Mesendoderm (in vitro differentiated cells): ENCODE measurements at regions not wholly inside any gene's neighbourhood (a gene's known extent, or its start where the extent isn't known, plus 50 kb on each side); places are given as distances from the start of the nearest gene placed in this dataset.
"Not testable (repeated sequence)": the region's sequence is repeated elsewhere in the genome, so short reads cannot be mapped to it uniquely, and the experiment has no call there.

ENCODE experiments used
- DNase-seq: peaks from one replicate; pipeline ENCODE4 v3.0.0; 2013
- H2AK5ac ChIP-seq: 2 replicates; pipeline ENCODE4 v1.6.1; 2013; ENCODE audit warnings: low read length, inconsistent platforms
- H2BK120ac ChIP-seq: 2 replicates; pipeline ENCODE4 v1.6.1; 2013; ENCODE audit warnings: low read depth, mild to moderate bottlenecking, low read length, moderate library complexity, mixed read lengths
- H2BK15ac ChIP-seq: replicated peaks from 2 replicates; pipeline ENCODE4 v1.6.1; 2013; ENCODE audit warnings: low read depth, mild to moderate bottlenecking, moderate library complexity
- H2BK5ac ChIP-seq: 2 replicates; pipeline ENCODE4 v1.6.1; 2013; ENCODE audit warnings: low read length, inconsistent platforms
- H3K18ac ChIP-seq: 2 replicates; pipeline ENCODE4 v1.6.1; 2013; ENCODE audit warnings: mild to moderate bottlenecking, low read length, mixed read lengths
- H3K23ac ChIP-seq: one replicate; pipeline ENCODE4 v1.6.1; 2013; ENCODE audit warnings: low read length
- H3K27ac ChIP-seq: 2 replicates; pipeline ENCODE4 v1.5.1; 2013; ENCODE audit warnings: low read depth, mild to moderate bottlenecking, inconsistent platforms, low read length, moderate library complexity
- H3K27me3 ChIP-seq: 2 replicates; pipeline ENCODE4 v1.6.1; 2013; ENCODE audit warnings: low read length, control low read depth, mild to moderate bottlenecking, inconsistent platforms; ENCODE audit not compliant: insufficient read depth, poor library complexity
- H3K36me3 ChIP-seq: 2 replicates; pipeline ENCODE4 v1.6.1; 2013; ENCODE audit warnings: low read length, inconsistent platforms; ENCODE audit not compliant: control insufficient read depth, insufficient read depth
- H3K4ac ChIP-seq: one replicate; pipeline ENCODE4 v1.6.1; 2013; ENCODE audit warnings: low read depth, mild to moderate bottlenecking, low read length, moderate library complexity
- H3K4me1 ChIP-seq: 2 replicates; pipeline ENCODE4 v1.6.1; 2013; ENCODE audit warnings: low read depth, low read length, inconsistent platforms; ENCODE audit not compliant: control insufficient read depth
- H3K4me2 ChIP-seq: 2 replicates; pipeline ENCODE4 v1.6.1; 2013; ENCODE audit warnings: low read length
- H3K4me3 ChIP-seq: 2 replicates; pipeline ENCODE4 v1.5.1; 2013; ENCODE audit warnings: mild to moderate bottlenecking, low read length
- H3K56ac ChIP-seq: one replicate; pipeline ENCODE4 v1.6.1; 2013; ENCODE audit warnings: low read length
- H3K79me1 ChIP-seq: 2 replicates; pipeline ENCODE4 v1.6.1; 2013; ENCODE audit warnings: low read length, inconsistent platforms
- H3K79me2 ChIP-seq: 2 replicates; pipeline ENCODE4 v1.6.1; 2013; ENCODE audit warnings: mild to moderate bottlenecking, low read length; ENCODE audit not compliant: control insufficient read depth, insufficient read depth
- H3K9ac ChIP-seq: 2 replicates; pipeline ENCODE4 v1.6.1; 2013; ENCODE audit warnings: low read length, inconsistent platforms
- H4K5ac ChIP-seq: one replicate; pipeline ENCODE4 v1.6.1; 2013; ENCODE audit warnings: low read length
- H4K8ac ChIP-seq: one replicate; pipeline ENCODE4 v1.6.1; 2013; ENCODE audit warnings: low read depth, mild to moderate bottlenecking, control low read depth, low read length, moderate library complexity
- WGBS: extraction: QIAGEN DNeasy Blood & Tissue Kit; methylation state at CpG from one replicate; pipeline ENCODE4 v1.1.7; 2013; ENCODE audit warnings: low lambda C conversion rate, missing lambda C conversion rate; ENCODE audit not compliant: insufficient coverage; ENCODE audit errors: extremely low coverage; 5-methylcytosine and 5-hydroxymethylcytosine counted together

GRCh38 chr5:2352101-2352861 is 399.2 kb downstream of the IRX2 start:
- Histone ChIP-seq H2BK15ac (no peak overlapping the region), H3K36me3 (no peaks in the 10 kb centered on the region), H3K27me3 (no peaks in the 10 kb centered on the region), H3K18ac (no peak overlapping the region), H3K4me3 (no peak overlapping the region), H4K8ac (no peak overlapping the region), H2BK5ac (no peak overlapping the region), H3K23ac (no peak overlapping the region), H2AK5ac (no peak overlapping the region), H3K79me2 (no peaks in the 10 kb centered on the region), H3K4me2 (no peak overlapping the region), H3K27ac (no peak overlapping the region), H2BK120ac (no peak overlapping the region), H4K5ac (no peak overlapping the region), H3K4ac (no peak overlapping the region), H3K79me1 (no peaks in the 10 kb centered on the region), H3K56ac (no peak overlapping the region), H3K9ac (no peak overlapping the region), H3K4me1 (no peaks in the 10 kb centered on the region)
- DNase-seq, result no peak
- WGBS, result no CpG with 5 or more reads among the region's 12 CpGs

DNA sequence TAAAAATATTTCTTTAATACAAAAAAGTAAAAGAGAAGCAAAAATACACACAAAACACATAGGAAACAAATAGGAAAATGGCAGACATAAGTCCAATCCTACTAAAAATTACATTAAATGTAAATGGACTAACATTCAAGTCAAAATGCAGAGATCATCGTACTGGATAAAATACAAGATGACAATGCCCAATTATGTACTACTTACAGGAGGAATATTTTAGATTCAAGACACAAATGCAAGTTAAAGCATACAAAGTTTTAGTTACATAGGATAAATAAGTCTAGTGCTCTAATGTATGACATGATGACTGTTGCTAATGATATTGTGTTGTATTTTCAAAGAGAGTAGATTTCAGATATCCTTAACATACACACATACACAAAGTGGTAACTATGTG is 401.7 kb downstream of the IRX2 start:
- H3K23ac ChIP-seq, H3K4me2 ChIP-seq, H3K18ac ChIP-seq, H3K79me1 ChIP-seq, H3K56ac ChIP-seq, H3K27me3 ChIP-seq, DNase-seq, H4K5ac ChIP-seq, H3K4ac ChIP-seq, H2AK5ac ChIP-seq, H2BK15ac ChIP-seq, H4K8ac ChIP-seq, H3K4me3 ChIP-seq, H3K27ac ChIP-seq, H2BK120ac ChIP-seq, H3K9ac ChIP-seq, H2BK5ac ChIP-seq, H3K79me2 ChIP-seq, H3K36me3 ChIP-seq, H3K4me1 ChIP-seq: not testable (repeated sequence)
- no CpG with 5 or more reads among the region's 1 CpG for whole genome bisulfite sequencing

GRCh38 chr5:2338686-2339085 is 412.8 kb downstream of the IRX2 start:
- H2BK15ac ChIP-seq, result no peak overlapping the region
- H2BK5ac ChIP-seq, result no peak overlapping the region
- H3K18ac ChIP-seq, result no peak overlapping the region
- H2AK5ac ChIP-seq, result no peak overlapping the region
- no peaks in the 10 kb centered on the region for H3K4me1 ChIP-seq
- no peaks in the 10 kb centered on the region for H3K36me3 ChIP-seq
- no peak overlapping the region for H3K27ac ChIP-seq
- H2BK120ac ChIP-seq, result no peak overlapping the region
- H3K27me3 ChIP-seq, result no peaks in the 10 kb centered on the region
- H3K79me2 ChIP-seq, result no peaks in the 10 kb centered on the region
- no peak overlapping the region for H3K9ac ChIP-seq
- no peaks in the 10 kb centered on the region for H3K79me1 ChIP-seq
- H3K4me2 ChIP-seq, result no peak overlapping the region
- H3K23ac ChIP-seq, result no peak overlapping the region
- no CpG with 5 or more reads among the region's 20 CpGs for WGBS
- no peak overlapping the region for H3K4ac ChIP-seq
- H4K5ac ChIP-seq, result no peak overlapping the region
- no peak for DNase-seq
- H3K4me3 ChIP-seq, result no peak overlapping the region
- no peak overlapping the region for H4K8ac ChIP-seq
- H3K56ac ChIP-seq, result no peak overlapping the region

- Histone ChIP-seq H3K79me2 (no peaks in the 10 kb centered on the region), H2BK5ac (no peak overlapping the region), H3K23ac (peak overlapping the region; percentile 16), H3K4me2 (no peak overlapping the region), H4K8ac (no peak overlapping the region), H3K4me1 (no peaks in the 10 kb centered on the region), H2BK15ac (no peak overlapping the region), H4K5ac (no peak overlapping the region), H3K4ac (no peak overlapping the region), H3K56ac (no peak overlapping the region), H3K79me1 (no peaks in the 10 kb centered on the region), H2BK120ac (no peak overlapping the region), H3K36me3 (no peaks in the 10 kb centered on the region), H2AK5ac (no peak overlapping the region), H3K4me3 (no peak overlapping the region), H3K9ac (no peak overlapping the region), H3K18ac (no peak overlapping the region), H3K27me3 (no peaks in the 10 kb centered on the region), H3K27ac (no peak overlapping the region)
- no CpG with 5 or more reads among the region's 13 CpGs for WGBS
- no peak for DNase-seq
Observed at GRCh38 chr5:2335733-2336515, 415.6 kb downstream of the IRX2 start.

GRCh38 chr5:2335125-2335732 is 416.2 kb downstream of the IRX2 start:
- no peak overlapping the region for H3K4me3 ChIP-seq
- no peak overlapping the region for H3K56ac ChIP-seq
- no peaks in the 10 kb centered on the region for H3K4me1 ChIP-seq
- no peak overlapping the region for H3K9ac ChIP-seq
- H2BK120ac ChIP-seq, result no peak overlapping the region
- no peaks in the 10 kb centered on the region for H3K79me1 ChIP-seq
- whole genome bisulfite sequencing, result no CpG with 5 or more reads among the region's 21 CpGs
- no peak overlapping the region for H4K8ac ChIP-seq
- H2BK15ac ChIP-seq, result no peak overlapping the region
- no peaks in the 10 kb centered on the region for H3K27me3 ChIP-seq
- H3K36me3 ChIP-seq, result no peaks in the 10 kb centered on the region
- no peak overlapping the region for H4K5ac ChIP-seq
- H2AK5ac ChIP-seq, result no peak overlapping the region
- H3K18ac ChIP-seq, result no peak overlapping the region
- H2BK5ac ChIP-seq, result no peak overlapping the region
- no peak overlapping the region for H3K27ac ChIP-seq
- no peak for DNase-seq
- H3K4me2 ChIP-seq, result no peak overlapping the region
- no peak overlapping the region for H3K4ac ChIP-seq
- H3K23ac ChIP-seq, result peak overlapping the region; percentile 16
- H3K79me2 ChIP-seq, result no peaks in the 10 kb centered on the region
